Smooth muscle cell (in vitro differentiated cells): ENCODE measurements at regions not wholly inside any gene's neighbourhood (a gene's known extent, or its start where the extent isn't known, plus 50 kb on each side); places are given as distances from the start of the nearest gene placed in this dataset.
A peak's percentile ranks its signal among the peaks of the same experiment; 100 is the strongest.

Experiments
- DNase-seq: peaks from one replicate; lab custom pipeline; 2025; ENCODE audit not compliant: unreplicated experiment; lab: John Stamatoyannopoulos, UW
- H2AFZ ChIP-seq: fragments of 200-600 bp; sonication (generic); 2 replicates; pipeline ENCODE4 v1.6.0; 2016; ENCODE audit warnings: antibody characterized with exemption, low read depth, mild to moderate bottlenecking
- H3F3A ChIP-seq: fragments of 200-600 bp; sonication (generic); 2 replicates; pipeline ENCODE4 v1.6.0; 2017; ENCODE audit warnings: antibody characterized with exemption, low read depth
- H3K27ac ChIP-seq: fragments of 200-600 bp; sonication (generic); 2 replicates; pipeline ENCODE4 v1.5.1; 2016; ENCODE audit warnings: low read depth, mild to moderate bottlenecking
- H3K27me3 ChIP-seq: fragments of 200-600 bp; sonication (generic); 2 replicates; pipeline ENCODE4 v1.6.1; 2016; ENCODE audit warnings: low read depth, mild to moderate bottlenecking
- H3K36me3 ChIP-seq: fragments of 200-600 bp; sonication (generic); 2 replicates; pipeline ENCODE4 v1.5.1; 2016; ENCODE audit warnings: low read depth
- H3K4me1 ChIP-seq: fragments of 200-600 bp; sonication (generic); 2 replicates; pipeline ENCODE4 v1.5.1; 2016; ENCODE audit warnings: low read depth
- H3K4me2 ChIP-seq: fragments of 200-600 bp; sonication (generic); 2 replicates; pipeline ENCODE4 v1.6.0; 2016; ENCODE audit warnings: mild to moderate bottlenecking
- H3K4me3 ChIP-seq: fragments of 200-600 bp; sonication (generic); 2 replicates; pipeline ENCODE4 v1.5.1; 2016; ENCODE audit warnings: mild to moderate bottlenecking
- H3K79me2 ChIP-seq: fragments of 200-600 bp; sonication (generic); 2 replicates; pipeline ENCODE4 v1.6.0; 2016; ENCODE audit warnings: low read depth, mild to moderate bottlenecking
- H3K9ac ChIP-seq: fragments of 200-600 bp; sonication (generic); 2 replicates; pipeline ENCODE4 v1.6.0; 2016; ENCODE audit warnings: low read depth
- H3K9me3 ChIP-seq: fragments of 200-600 bp; sonication (generic); replicated peaks from 2 replicates; pipeline ENCODE4 v1.5.1; 2016; ENCODE audit warnings: low read depth
- H4K20me1 ChIP-seq: fragments of 200-600 bp; sonication (generic); 2 replicates; pipeline ENCODE4 v1.6.0; 2016; ENCODE audit warnings: low read depth
- WGBS: methylation state at CpG from one replicate; pipeline ENCODE4 v1.1.7; 2016; ENCODE audit warnings: low lambda C conversion rate; 5-methylcytosine and 5-hydroxymethylcytosine counted together
- TF ChIP-seq, protein P1 (sequence below): fragments of 200-600 bp; sonication (generic); IDR thresholded peaks from 2 replicates; pipeline ENCODE4 v1.5.1; 2017; ENCODE audit warnings: borderline replicate concordance, mild to moderate bottlenecking, antibody characterized with exemption; ENCODE audit not compliant: insufficient read depth, poor library complexity, severe bottlenecking

DNA sequence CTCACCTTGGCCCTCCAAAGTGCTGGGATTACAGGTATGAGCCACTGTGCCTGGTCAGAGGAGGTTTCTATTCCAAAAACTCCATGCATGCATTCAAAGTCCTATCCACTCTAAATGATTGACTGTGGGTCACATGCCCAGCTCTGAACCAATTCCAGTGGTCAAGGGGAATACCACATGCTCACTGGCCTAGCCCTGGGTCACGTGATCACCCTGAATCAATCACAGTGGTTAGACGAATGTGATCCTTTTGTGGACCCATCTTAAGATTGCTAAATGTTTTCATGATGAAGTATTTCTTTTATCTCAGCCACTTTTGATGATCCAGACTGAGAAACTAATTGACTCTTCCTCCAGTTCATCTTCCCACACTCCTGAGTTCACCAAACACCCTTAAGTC lies 475.8 kb downstream of the PREX1 start:
- no peak overlapping the region for H3K27ac ChIP-seq
- H3K36me3 ChIP-seq = no peaks in the 10 kb centered on the region
- H3K4me3 ChIP-seq = no peak overlapping the region
- H3K79me2 ChIP-seq = no peaks in the 10 kb centered on the region
- TF ChIP-seq, protein P1, sequence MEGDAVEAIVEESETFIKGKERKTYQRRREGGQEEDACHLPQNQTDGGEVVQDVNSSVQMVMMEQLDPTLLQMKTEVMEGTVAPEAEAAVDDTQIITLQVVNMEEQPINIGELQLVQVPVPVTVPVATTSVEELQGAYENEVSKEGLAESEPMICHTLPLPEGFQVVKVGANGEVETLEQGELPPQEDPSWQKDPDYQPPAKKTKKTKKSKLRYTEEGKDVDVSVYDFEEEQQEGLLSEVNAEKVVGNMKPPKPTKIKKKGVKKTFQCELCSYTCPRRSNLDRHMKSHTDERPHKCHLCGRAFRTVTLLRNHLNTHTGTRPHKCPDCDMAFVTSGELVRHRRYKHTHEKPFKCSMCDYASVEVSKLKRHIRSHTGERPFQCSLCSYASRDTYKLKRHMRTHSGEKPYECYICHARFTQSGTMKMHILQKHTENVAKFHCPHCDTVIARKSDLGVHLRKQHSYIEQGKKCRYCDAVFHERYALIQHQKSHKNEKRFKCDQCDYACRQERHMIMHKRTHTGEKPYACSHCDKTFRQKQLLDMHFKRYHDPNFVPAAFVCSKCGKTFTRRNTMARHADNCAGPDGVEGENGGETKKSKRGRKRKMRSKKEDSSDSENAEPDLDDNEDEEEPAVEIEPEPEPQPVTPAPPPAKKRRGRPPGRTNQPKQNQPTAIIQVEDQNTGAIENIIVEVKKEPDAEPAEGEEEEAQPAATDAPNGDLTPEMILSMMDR = no peak
- no peak overlapping the region for H3K4me2 ChIP-seq
- no peaks in the 10 kb centered on the region for H3K9me3 ChIP-seq
- no peak overlapping the region for H2AFZ ChIP-seq
- no peak for DNase-seq
- 86% methylated on average over 2 of the region's 2 CpGs for WGBS
- no peaks in the 10 kb centered on the region for H3K27me3 ChIP-seq
- H3F3A ChIP-seq = no peaks in the 10 kb centered on the region
- H3K9ac ChIP-seq = no peak overlapping the region
- no peaks in the 10 kb centered on the region for H4K20me1 ChIP-seq
- no peaks in the 10 kb centered on the region for H3K4me1 ChIP-seq

DNA sequence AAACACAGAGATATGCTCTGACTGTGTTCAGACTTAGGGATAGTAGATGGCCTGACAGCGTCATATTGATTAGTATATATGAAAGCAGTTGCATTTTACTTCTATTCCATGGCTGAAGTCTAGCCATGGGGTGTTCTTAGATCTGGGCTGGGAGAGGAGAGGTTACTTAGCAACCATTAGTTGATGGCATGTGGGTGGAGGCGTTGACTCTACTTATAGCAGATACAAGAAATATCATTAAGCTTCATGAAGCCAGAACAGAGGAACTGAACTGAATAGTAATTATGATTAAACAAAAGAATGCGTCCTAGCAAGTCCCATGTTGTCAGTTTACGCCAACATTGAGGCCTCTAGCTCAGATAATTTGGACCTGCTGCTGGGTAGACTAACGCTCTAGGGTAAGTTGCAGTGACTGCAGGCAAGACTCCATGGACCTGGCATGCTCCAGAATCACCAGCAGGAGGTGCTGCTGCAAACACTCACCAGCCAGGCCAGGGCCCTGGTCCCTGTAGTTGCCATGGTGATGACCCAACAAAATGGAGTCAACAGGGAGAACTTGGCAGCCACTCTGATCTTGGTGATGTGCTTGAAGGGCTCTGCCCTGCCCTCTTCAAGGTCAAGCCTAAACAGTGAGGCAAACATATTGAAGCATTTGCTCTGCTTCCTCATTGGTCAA lies 477.3 kb downstream of the PREX1 start:
- Histone ChIP-seq H3K4me3 (no peak overlapping the region), H3K9ac (no peak overlapping the region), H3K36me3 (no peaks in the 10 kb centered on the region), H3K9me3 (no peaks in the 10 kb centered on the region), H4K20me1 (no peaks in the 10 kb centered on the region), H3K27ac (no peak overlapping the region), H3K27me3 (no peaks in the 10 kb centered on the region), H3K79me2 (no peaks in the 10 kb centered on the region), H3K4me1 (no peaks in the 10 kb centered on the region), H3F3A (no peaks in the 10 kb centered on the region), H3K4me2 (no peak overlapping the region), H2AFZ (no peak overlapping the region)
- TF ChIP-seq, protein P1 = peak; percentile 10
- DNase-seq = no peak
- WGBS = 78% methylated on average over 5 of the region's 5 CpGs

DNA sequence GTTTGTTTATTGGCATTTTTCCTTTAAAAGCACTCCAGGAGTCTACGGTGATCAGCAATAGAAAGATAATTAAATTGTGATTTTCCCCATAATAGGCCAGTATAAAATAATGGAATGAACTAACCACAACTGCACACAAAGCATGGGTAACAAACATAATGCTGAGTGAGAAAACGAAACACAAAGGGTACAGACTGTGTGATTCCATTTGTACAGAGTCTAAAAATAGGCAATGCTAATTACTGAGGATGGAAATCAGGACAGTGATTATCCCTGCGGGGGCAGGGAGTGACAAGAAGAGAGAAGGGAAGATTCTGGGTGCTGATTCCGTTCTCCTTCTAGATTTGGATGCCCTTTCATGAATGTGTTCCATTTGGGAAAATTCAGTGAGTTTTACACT lies 478.1 kb downstream of the PREX1 start:
- H3F3A ChIP-seq = no peaks in the 10 kb centered on the region
- no peak overlapping the region for H2AFZ ChIP-seq
- WGBS = 75% methylated on average over 4 of the region's 4 CpGs
- no peak overlapping the region for H3K4me3 ChIP-seq
- no peaks in the 10 kb centered on the region for H3K27me3 ChIP-seq
- TF ChIP-seq, protein P1 = no peak
- no peak overlapping the region for H3K4me2 ChIP-seq
- no peak for DNase-seq
- H4K20me1 ChIP-seq = no peaks in the 10 kb centered on the region
- H3K79me2 ChIP-seq = no peaks in the 10 kb centered on the region
- H3K4me1 ChIP-seq = no peaks in the 10 kb centered on the region
- H3K9ac ChIP-seq = no peak overlapping the region
- no peaks in the 10 kb centered on the region for H3K36me3 ChIP-seq
- no peak overlapping the region for H3K27ac ChIP-seq
- no peaks in the 10 kb centered on the region for H3K9me3 ChIP-seq

DNA sequence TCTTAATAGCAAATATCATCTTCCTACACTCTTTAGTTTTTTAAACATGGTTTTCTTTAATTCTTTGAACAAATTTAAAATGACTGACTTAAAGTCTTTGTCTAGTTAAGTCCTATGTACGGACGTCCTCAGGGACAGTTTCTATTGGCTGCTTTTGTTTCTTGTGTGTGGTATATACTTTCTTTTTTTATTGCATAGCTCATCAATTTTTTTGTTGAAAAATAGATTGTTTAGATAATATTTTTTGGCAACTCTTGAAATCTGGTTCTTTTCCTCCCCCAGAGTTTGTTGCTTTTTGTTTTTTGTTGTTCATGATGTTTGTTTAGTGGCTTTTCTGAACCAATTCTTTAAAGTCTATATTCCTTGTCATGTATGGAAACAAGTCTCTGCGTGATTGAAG lies 479.8 kb downstream of the PREX1 start:
- Histone ChIP-seq H4K20me1 (no peaks in the 10 kb centered on the region), H2AFZ (no peak overlapping the region), H3K4me1 (no peaks in the 10 kb centered on the region), H3K4me2 (no peak overlapping the region), H3K27ac (no peak overlapping the region), H3K4me3 (no peak overlapping the region), H3K27me3 (no peaks in the 10 kb centered on the region), H3K36me3 (no peaks in the 10 kb centered on the region), H3K9ac (no peak overlapping the region), H3F3A (no peaks in the 10 kb centered on the region), H3K9me3 (no peaks in the 10 kb centered on the region), H3K79me2 (no peaks in the 10 kb centered on the region)
- no peak for DNase-seq
- WGBS = 80% methylated on average over 3 of the region's 3 CpGs
- TF ChIP-seq, protein P1 = no peak
